Heart right ventricle (tissue), 16 donors: ENCODE measurements at regions not wholly inside any gene's neighbourhood (a gene's known extent, or its start where the extent isn't known, plus 50 kb on each side); places are given as distances from the start of the nearest gene placed in this dataset.

ENCODE experiments used
- ATAC-seq, 8 donors: fragments of 200-7000 bp; cut with Tn5 transposase; one replicate each; pipeline ENCODE4 v1.9.1; 2020; ENCODE audit warnings: mild to moderate bottlenecking in 8 of 8, moderate library complexity in 8 of 8, moderate number of reproducible peaks in 1 of 8
- DNase-seq, 2 donors: peaks; one replicate each; pipeline ENCODE4 v3.0.0-alpha.2; 2020
- H3K27ac ChIP-seq, 10 donors: fragments of 200-600 bp; sonication (generic) in 2 of 10; one replicate each; pipeline versions ENCODE4 v1.5.0 to v1.8.0; 2020 to 2022; ENCODE audit warnings: mild to moderate bottlenecking in 3 of 10
- H3K27me3 ChIP-seq, 7 donors: fragments of 200-600 bp; one replicate each; pipeline ENCODE4 v1.8.0; 2021 to 2022; ENCODE audit warnings: mild to moderate bottlenecking in 2 of 7
- H3K36me3 ChIP-seq, 9 donors: fragments of 200-600 bp; sonication (generic) in 1 of 9; one replicate each; pipeline versions ENCODE4 v1.5.0 to v1.8.0; 2020 to 2022; ENCODE audit warnings: mild to moderate bottlenecking in 2 of 9
- H3K4me1 ChIP-seq, 9 donors: fragments of 200-600 bp; sonication (generic) in 1 of 9; one replicate each; pipeline versions ENCODE4 v1.5.0 to v1.8.0; 2020 to 2022; ENCODE audit warnings: mild to moderate bottlenecking in 4 of 9
- H3K4me3 ChIP-seq, 10 donors: fragments of 200-600 bp; sonication (generic) in 2 of 10; one replicate each; pipeline versions ENCODE4 v1.5.0 to v1.8.0; 2020 to 2022; ENCODE audit warnings: mild to moderate bottlenecking in 7 of 10, moderate library complexity in 2 of 10
- H3K9me3 ChIP-seq, 11 donors: fragments of 200-600 bp in 10 of 11; sonication (generic) in 2 of 11; one replicate each; pipeline versions ENCODE4 v1.5.0 to v1.8.0; 2013 to 2022; ENCODE audit warnings: mild to moderate bottlenecking in 2 of 11, control low read depth in 1 of 11, moderate library complexity in 1 of 11
- CTCF ChIP-seq, 9 donors: fragments of 200-600 bp; sonication (generic) in 2 of 9; IDR thresholded peaks; one replicate each; pipeline versions ENCODE4 v1.5.0 to v1.8.0; 2021 to 2022; ENCODE audit warnings: antibody characterized with exemption in 9 of 9, mild to moderate bottlenecking in 5 of 9, moderate library complexity in 1 of 9
- WGBS, 2 donors: extraction: QIAGEN DNeasy Blood & Tissue Kit; methylation state at CpG; one replicate each; pipeline ENCODE4 v1.1.7; 2013; ENCODE audit warnings: inconsistent platforms in 1 of 2; 5-methylcytosine and 5-hydroxymethylcytosine counted together
- intact Hi-C, 10 donors: fragments of 100-400 bp; cut with DNase I; formaldehyde crosslinking; loops; one replicate each; pipeline versions ENCODE4 v1.11.1 to v1.14.2; 2022
- donor health status: Arrhythmogenic right ventricular cardiomyopathy.
- donor health status: ischemic (EF 13 %, LVEDD 7.1; RV severe dilation, severe dysfunction).
- donor health status: healthy with polysubstance abuse.
- donor health status: DM: no; HTN: yes; CAD: no.
- donor health status: DM: no; HTN: no; CAD: no.
- donor health status: ischemic (EF 25% LVEDD 6.9; RV normal size, moderate dysfunction).
- donor health status: ischemic (EF 25% LVEDD 5.7; RV mildly dilated, moderate dysfunction).
- donor health status: healthy.
- donor health status: DM: yes; HTN: yes; CAD: no.
- donor health status: Ischemic cardiomyopathy.
- donor health status: ischemic (EF 35%, LVEDD 5.7; RV mildly dilated, moderate dysfunction).
- donor health status: nonischemic (EF 11% LVEDD 7.7; RV severe dilation, severe dysfunction).
- donor health status: DM: yes; HTN: yes; CAD: no.
- donor health status: PGD.
- donor health status: ischemic (EF 29% LVEDD 5.4; RV normal size, mild dysfunction).
- donor health status: nonischemic (EF 23%, LVEDD 6.1; RV moderate dilation, normal function).

GRCh38 chr10:129322933-129323820 lies 143.9 kb upstream of the MGMT start:
- no peak for ATAC-seq
- H3K27me3 ChIP-seq = peaks cover 0 to 8% (median 0%) of the 10 kb centered on the region in 7 donors
- TF ChIP-seq CTCF (IDR thresholded peaks at IDR 0.05) = no peak
- intact Hi-C loops = no loop called here
- no peak overlapping the region for H3K27ac ChIP-seq
- WGBS, 2 donors = 53 to 55% methylated on average over 13 of the region's 13 CpGs
- peaks cover 0 to 28% (median 3%) of the 10 kb centered on the region in 11 donors for H3K9me3 ChIP-seq
- DNase-seq = no peak
- H3K4me1 ChIP-seq = peaks cover 0 to 5% (median 0%) of the 10 kb centered on the region in 9 donors
- H3K4me3 ChIP-seq = no peak overlapping the region
- no peaks in the 10 kb centered on the region for H3K36me3 ChIP-seq

DNA sequence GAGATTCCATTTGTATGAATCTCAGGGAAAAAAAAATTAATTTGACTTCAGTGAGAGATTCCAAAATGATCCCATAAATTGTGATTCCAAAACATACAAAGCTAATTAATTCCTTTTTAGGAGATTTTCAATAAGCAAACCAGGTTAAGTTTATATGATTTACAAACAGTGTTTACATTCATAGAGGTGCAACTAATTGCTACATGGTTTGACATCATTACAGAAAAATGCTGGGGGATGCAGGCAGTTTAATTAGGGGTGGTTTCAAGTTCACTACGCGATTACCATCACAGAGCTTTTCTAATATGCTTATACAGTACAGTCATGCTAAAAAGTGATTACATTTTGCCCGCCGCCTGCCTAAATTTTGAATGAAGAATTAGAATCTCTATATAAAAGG lies 143.2 kb upstream of the MGMT start:
- no peak for TF ChIP-seq CTCF (IDR thresholded peaks at IDR 0.05)
- Histone ChIP-seq H3K36me3 (no peaks in the 10 kb centered on the region), H3K4me3 (no peak overlapping the region), H3K27me3 (peaks cover 0 to 8% (median 0%) of the 10 kb centered on the region in 7 donors), H3K9me3 (peaks cover 0 to 23% (median 3%) of the 10 kb centered on the region in 11 donors), H3K27ac (no peak overlapping the region), H3K4me1 (peaks cover 0 to 5% (median 0%) of the 10 kb centered on the region in 9 donors)
- ATAC-seq = no peak
- 85 to 87% methylated on average over 4 of the region's 4 CpGs for WGBS, 2 donors
- no peak for DNase-seq
- intact Hi-C loops = no loop called here

DNA sequence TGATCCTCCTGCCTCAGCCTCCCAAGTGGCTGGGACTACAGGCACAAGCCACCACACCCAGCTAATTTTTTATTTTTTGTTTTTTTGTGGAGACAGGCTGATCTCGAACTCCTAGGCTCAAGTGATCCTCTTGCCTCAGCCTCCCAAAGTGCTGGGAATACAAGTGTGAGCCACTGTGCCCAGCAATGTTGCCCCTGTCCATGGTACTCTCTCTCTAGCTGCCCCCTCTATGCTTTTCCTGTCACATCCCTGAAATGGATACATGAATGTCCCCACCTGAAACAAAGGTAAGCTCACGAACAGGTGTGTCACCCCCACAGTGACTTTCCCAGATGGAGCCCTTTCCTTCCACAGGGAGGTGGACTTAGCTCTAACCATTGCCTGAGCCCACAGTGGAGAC lies 141.1 kb upstream of the MGMT start:
- intact Hi-C loops = loop anchor here in 1 of 10 donors (5.0 kb wide), 1 partner anchor 294 kb away; no protein-coding TSS in a partner anchor
- ATAC-seq = no peak
- TF ChIP-seq CTCF (IDR thresholded peaks at IDR 0.05) = no peak

GRCh38 chr10:129328546-129328945 lies 138.5 kb upstream of the MGMT start:
- TF ChIP-seq CTCF (IDR thresholded peaks at IDR 0.05) = no peak
- Histone ChIP-seq H3K9me3 (no peaks in the 10 kb centered on the region), H3K4me1 (no peaks in the 10 kb centered on the region), H3K27ac (no peak overlapping the region), H3K36me3 (no peaks in the 10 kb centered on the region), H3K27me3 (peaks cover 0 to 17% (median 5%) of the 10 kb centered on the region in 7 donors), H3K4me3 (no peak overlapping the region)
- no peak for ATAC-seq
- intact Hi-C loops = loop anchor here in 1 of 10 donors (5.0 kb wide), 1 partner anchor 296 kb away; no protein-coding TSS in a partner anchor
- DNase-seq = no peak
- 64 to 68% methylated on average over 2 of the region's 2 CpGs for WGBS, 2 donors

More for the DNA sequence above, 141.1 kb upstream of the MGMT start:
- Histone ChIP-seq H3K27me3 (peaks cover 0 to 8% (median 0%) of the 10 kb centered on the region in 7 donors), H3K36me3 (no peaks in the 10 kb centered on the region), H3K27ac (no peak overlapping the region), H3K9me3 (peaks cover 0 to 9% (median 0%) of the 10 kb centered on the region in 11 donors), H3K4me3 (no peak overlapping the region), H3K4me1 (peaks cover 0 to 5% (median 0%) of the 10 kb centered on the region in 9 donors)
- WGBS, 2 donors = 91 to 98% methylated on average over 2 of the region's 2 CpGs
- no peak for DNase-seq
